GM06990 (cell line): ENCODE measurements at regions not wholly inside any gene's neighbourhood (a gene's known extent, or its start where the extent isn't known, plus 50 kb on each side); places are given as distances from the start of the nearest gene placed in this dataset.
A peak's percentile ranks its signal among the peaks of the same experiment; 100 is the strongest.

Experiments
- DNase-seq: peaks from one replicate; pipeline ENCODE4 v3.0.0-alpha.2; 2011; ENCODE audit not compliant: insufficient read length; ENCODE audit errors: extremely low read depth
- H3K27me3 ChIP-seq: replicated peaks from 2 replicates; pipeline ENCODE4 v1.6.0; 2011; ENCODE audit warnings: low read length; ENCODE audit not compliant: control insufficient read depth, insufficient read depth
- H3K36me3 ChIP-seq: 2 replicates; pipeline ENCODE4 v1.5.1; 2011; ENCODE audit warnings: low read length; ENCODE audit not compliant: control insufficient read depth, insufficient read depth
- H3K4me3 ChIP-seq: replicated peaks from 2 replicates; pipeline ENCODE4 v1.5.1; 2011; ENCODE audit warnings: low read depth, mild to moderate bottlenecking, control low read depth, low read length
- CTCF ChIP-seq: IDR thresholded peaks from 2 replicates; pipeline ENCODE4 v1.5.1; 2011; ENCODE audit warnings: low read length, control low read depth, mild to moderate bottlenecking, inconsistent platforms; ENCODE audit not compliant: insufficient read depth, poor library complexity, severe bottlenecking

GRCh38 chr11:26777372-26777808 is 55.5 kb upstream of the SLC5A12 start:
- Histone ChIP-seq H3K4me3 (no peak overlapping the region), H3K36me3 (no peaks in the 10 kb centered on the region), H3K27me3 (no peaks in the 10 kb centered on the region)
- no peak for DNase-seq
- TF ChIP-seq CTCF: no peak

- H3K4me3 ChIP-seq: no peak overlapping the region
- H3K27me3 ChIP-seq: no peaks in the 10 kb centered on the region
- DNase-seq: peak; percentile 19
- no peaks in the 10 kb centered on the region for H3K36me3 ChIP-seq
- no peak for TF ChIP-seq CTCF
Measured at GRCh38 chr11:26778000-26778757, 56.3 kb upstream of the SLC5A12 start.

GRCh38 chr11:26779074-26779865 is 57.4 kb upstream of the SLC5A12 start:
- no peak overlapping the region for H3K4me3 ChIP-seq
- no peaks in the 10 kb centered on the region for H3K27me3 ChIP-seq
- no peak for TF ChIP-seq CTCF
- DNase-seq: no peak
- no peaks in the 10 kb centered on the region for H3K36me3 ChIP-seq

GRCh38 chr11:26780376-26781085 is 58.7 kb upstream of the SLC5A12 start:
- no peaks in the 10 kb centered on the region for H3K27me3 ChIP-seq
- no peak overlapping the region for H3K4me3 ChIP-seq
- no peak for DNase-seq
- TF ChIP-seq CTCF: no peak
- no peaks in the 10 kb centered on the region for H3K36me3 ChIP-seq

- no peak overlapping the region for H3K4me3 ChIP-seq
- TF ChIP-seq CTCF: no peak
- DNase-seq: no peak
- H3K36me3 ChIP-seq: no peaks in the 10 kb centered on the region
- no peaks in the 10 kb centered on the region for H3K27me3 ChIP-seq
Measured at GRCh38 chr11:26782220-26782965, 60.5 kb upstream of the SLC5A12 start.
